OCI-LY1 (cell line): ENCODE measurements at regions not wholly inside any gene's neighbourhood (a gene's known extent, or its start where the extent isn't known, plus 50 kb on each side); places are given as distances from the start of the nearest gene placed in this dataset.

ENCODE experiments used
- H2AFZ ChIP-seq: fragments of 200-600 bp; sonication (generic), shearing (Covaris generic); 2 replicates; pipeline ENCODE4 v1.6.0; 2014; ENCODE audit warnings: antibody characterized with exemption, mild to moderate bottlenecking, low read length
- H3F3A ChIP-seq: fragments of 200-600 bp; sonication (generic), shearing (Covaris generic); 2 replicates; pipeline ENCODE4 v1.6.0; 2014; ENCODE audit warnings: mild to moderate bottlenecking, antibody characterized with exemption, low read length, moderate library complexity; ENCODE audit not compliant: insufficient read depth
- H3K27ac ChIP-seq: fragments of 200-600 bp; sonication (generic); 2 replicates; pipeline ENCODE4 v1.5.1; 2014; ENCODE audit warnings: low read length, mixed run types, mild to moderate bottlenecking, low read depth; ENCODE audit not compliant: poor library complexity, severe bottlenecking
- H3K27me3 ChIP-seq: fragments of 200-600 bp; sonication (generic); 2 replicates; pipeline ENCODE4 v1.6.0; 2014; ENCODE audit warnings: antibody characterized with exemption, mild to moderate bottlenecking, low read length, moderate library complexity; ENCODE audit not compliant: insufficient read depth
- H3K36me3 ChIP-seq: fragments of 200-600 bp; sonication (generic); 2 replicates; pipeline ENCODE4 v1.6.1; 2014; ENCODE audit warnings: mild to moderate bottlenecking, antibody characterized with exemption, low read length, moderate library complexity, mixed read lengths; ENCODE audit not compliant: insufficient read depth
- H3K4me1 ChIP-seq: fragments of 200-600 bp; sonication (generic); 2 replicates; pipeline ENCODE4 v1.5.1; 2014; ENCODE audit warnings: mild to moderate bottlenecking, low read length, moderate library complexity; ENCODE audit not compliant: insufficient read depth, severe bottlenecking
- H3K4me2 ChIP-seq: fragments of 200-600 bp; sonication (generic), shearing (Covaris generic); 2 replicates; pipeline ENCODE4 v1.6.1; 2014; ENCODE audit warnings: low read length
- H3K4me3 ChIP-seq: fragments of 200-600 bp; sonication (generic); 2 replicates; pipeline ENCODE4 v1.5.1; 2014; ENCODE audit warnings: low read length, low read depth, mild to moderate bottlenecking, mixed read lengths; ENCODE audit not compliant: poor library complexity, severe bottlenecking
- H3K79me2 ChIP-seq: fragments of 200-600 bp; shearing (Covaris generic); 2 replicates; pipeline ENCODE4 v1.6.1; 2016; ENCODE audit warnings: mixed run types, low read length, mixed read lengths; ENCODE audit not compliant: insufficient read depth
- H3K9ac ChIP-seq: fragments of 200-600 bp; sonication (generic), shearing (Covaris generic); 2 replicates; pipeline ENCODE4 v1.6.1; 2014; ENCODE audit warnings: mild to moderate bottlenecking, low read length, mixed read lengths
- H3K9me2 ChIP-seq: fragments of 200-600 bp; sonication (generic), shearing (Covaris generic); 2 replicates; pipeline ENCODE4 v1.6.1; 2014; ENCODE audit warnings: low read depth, mild to moderate bottlenecking, low read length, mixed read lengths
- H3K9me3 ChIP-seq: fragments of 200-600 bp; shearing (Covaris generic); 2 replicates; pipeline ENCODE4 v1.6.1; 2014; ENCODE audit warnings: low read length, mixed read lengths
- H4K20me1 ChIP-seq: fragments of 200-600 bp; sonication (generic), shearing (Covaris generic); 2 replicates; pipeline ENCODE4 v1.6.0; 2016; ENCODE audit warnings: mild to moderate bottlenecking, low read length; ENCODE audit not compliant: insufficient read depth
- EZH2 ChIP-seq: fragments of 200-600 bp; sonication (generic), shearing (Covaris generic); IDR thresholded peaks from 2 replicates; pipeline ENCODE4 v1.8.0; 2017; ENCODE audit warnings: borderline replicate concordance, mixed run types, mild to moderate bottlenecking, antibody characterized with exemption, low read length, moderate library complexity, mixed read lengths
- TF ChIP-seq, protein P1 (sequence below): fragments of 200-600 bp; sonication (generic), shearing (Covaris generic); IDR thresholded peaks from 2 replicates; pipeline ENCODE4 v1.5.1; 2017; ENCODE audit warnings: mild to moderate bottlenecking, antibody characterized with exemption, low read length, moderate library complexity, mixed read lengths

DNA sequence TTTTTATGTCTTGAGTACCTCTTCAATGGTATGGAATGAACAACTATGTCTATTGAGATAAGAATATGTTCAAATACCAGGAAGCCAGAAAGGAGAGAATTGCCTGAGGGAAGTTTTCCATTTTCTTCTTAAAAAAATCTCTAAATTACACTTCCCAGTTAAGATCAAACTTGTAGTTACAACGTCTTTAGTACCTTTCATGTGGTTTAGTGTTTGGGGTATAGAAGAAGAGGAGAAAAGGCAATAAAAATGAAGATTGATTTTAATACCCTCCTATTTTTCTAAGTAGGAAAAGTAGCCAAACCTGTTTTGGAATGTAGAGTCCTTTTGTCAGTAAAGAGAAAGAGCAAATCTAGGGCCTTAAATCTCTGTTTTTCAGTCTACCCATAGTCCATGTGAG is 470.0 kb upstream of the SEMA3A start:
- no peak overlapping the region for H3K27ac ChIP-seq
- no peaks in the 10 kb centered on the region for H3K9me2 ChIP-seq
- H4K20me1 ChIP-seq = no peaks in the 10 kb centered on the region
- H3K4me1 ChIP-seq = no peaks in the 10 kb centered on the region
- H3K36me3 ChIP-seq = no peaks in the 10 kb centered on the region
- no peak overlapping the region for H3K4me3 ChIP-seq
- TF ChIP-seq, protein P1, sequence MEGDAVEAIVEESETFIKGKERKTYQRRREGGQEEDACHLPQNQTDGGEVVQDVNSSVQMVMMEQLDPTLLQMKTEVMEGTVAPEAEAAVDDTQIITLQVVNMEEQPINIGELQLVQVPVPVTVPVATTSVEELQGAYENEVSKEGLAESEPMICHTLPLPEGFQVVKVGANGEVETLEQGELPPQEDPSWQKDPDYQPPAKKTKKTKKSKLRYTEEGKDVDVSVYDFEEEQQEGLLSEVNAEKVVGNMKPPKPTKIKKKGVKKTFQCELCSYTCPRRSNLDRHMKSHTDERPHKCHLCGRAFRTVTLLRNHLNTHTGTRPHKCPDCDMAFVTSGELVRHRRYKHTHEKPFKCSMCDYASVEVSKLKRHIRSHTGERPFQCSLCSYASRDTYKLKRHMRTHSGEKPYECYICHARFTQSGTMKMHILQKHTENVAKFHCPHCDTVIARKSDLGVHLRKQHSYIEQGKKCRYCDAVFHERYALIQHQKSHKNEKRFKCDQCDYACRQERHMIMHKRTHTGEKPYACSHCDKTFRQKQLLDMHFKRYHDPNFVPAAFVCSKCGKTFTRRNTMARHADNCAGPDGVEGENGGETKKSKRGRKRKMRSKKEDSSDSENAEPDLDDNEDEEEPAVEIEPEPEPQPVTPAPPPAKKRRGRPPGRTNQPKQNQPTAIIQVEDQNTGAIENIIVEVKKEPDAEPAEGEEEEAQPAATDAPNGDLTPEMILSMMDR = no peak
- no peak for TF ChIP-seq EZH2
- no peaks in the 10 kb centered on the region for H3K79me2 ChIP-seq
- no peaks in the 10 kb centered on the region for H3K9me3 ChIP-seq
- H3K9ac ChIP-seq = no peak overlapping the region
- H2AFZ ChIP-seq = no peak overlapping the region
- no peak overlapping the region for H3K4me2 ChIP-seq
- no peaks in the 10 kb centered on the region for H3K27me3 ChIP-seq
- H3F3A ChIP-seq = no peaks in the 10 kb centered on the region

DNA sequence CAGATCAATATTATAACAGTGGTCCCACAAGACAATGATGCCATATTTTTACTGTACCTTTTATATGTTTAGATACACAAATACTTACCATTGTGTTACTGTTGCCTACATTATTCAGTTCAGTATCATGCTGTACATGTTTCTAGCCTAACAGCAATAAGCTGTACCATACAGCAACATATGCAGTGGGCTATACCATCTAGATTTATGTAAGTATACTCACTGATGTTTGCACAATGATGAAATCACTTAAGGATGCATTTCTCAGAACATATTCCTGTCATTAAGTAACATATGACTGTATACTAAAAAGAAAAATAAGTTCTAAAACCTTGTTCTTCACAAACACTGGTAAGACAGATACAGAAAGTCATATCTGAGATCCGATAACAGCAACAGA is 468.6 kb upstream of the SEMA3A start:
- Histone ChIP-seq H3F3A (no peaks in the 10 kb centered on the region), H3K9me2 (no peaks in the 10 kb centered on the region), H3K79me2 (no peaks in the 10 kb centered on the region), H2AFZ (no peak overlapping the region), H3K4me2 (no peak overlapping the region), H3K9ac (no peak overlapping the region), H3K27ac (no peak overlapping the region), H3K4me1 (no peaks in the 10 kb centered on the region), H3K4me3 (no peak overlapping the region), H3K9me3 (no peaks in the 10 kb centered on the region), H4K20me1 (no peaks in the 10 kb centered on the region), H3K27me3 (no peaks in the 10 kb centered on the region), H3K36me3 (no peaks in the 10 kb centered on the region)
- TF ChIP-seq, protein P1 = no peak
- TF ChIP-seq EZH2 = no peak

DNA sequence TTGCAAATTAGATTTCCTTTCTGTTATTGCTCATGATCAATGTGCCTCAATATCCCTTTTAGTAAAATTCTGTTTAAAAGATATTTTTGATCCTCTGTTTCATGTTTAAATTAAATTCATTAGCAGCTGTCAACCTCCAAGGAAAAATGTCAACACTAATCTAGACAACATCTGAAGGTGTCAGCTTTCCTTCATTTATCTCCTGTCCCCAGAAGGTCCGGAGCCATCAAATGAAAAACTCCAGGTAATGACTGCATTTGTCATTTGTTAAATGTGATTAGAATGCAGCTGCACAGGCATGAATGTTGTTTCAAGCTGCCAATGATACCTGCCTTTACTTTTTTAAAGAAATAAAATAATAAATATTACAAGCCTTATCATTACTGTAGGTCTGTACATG is 463.7 kb upstream of the SEMA3A start:
- Histone ChIP-seq H3K4me1 (no peaks in the 10 kb centered on the region), H3K9me2 (no peaks in the 10 kb centered on the region), H3K4me2 (no peak overlapping the region), H3F3A (no peaks in the 10 kb centered on the region), H3K9me3 (no peaks in the 10 kb centered on the region), H3K79me2 (no peaks in the 10 kb centered on the region), H3K4me3 (no peak overlapping the region), H4K20me1 (no peaks in the 10 kb centered on the region), H3K27me3 (no peaks in the 10 kb centered on the region), H3K36me3 (no peaks in the 10 kb centered on the region), H2AFZ (no peak overlapping the region), H3K9ac (no peak overlapping the region), H3K27ac (no peak overlapping the region)
- TF ChIP-seq, protein P1 = no peak
- no peak for TF ChIP-seq EZH2
